Stomach (tissue), 8 donors: ENCODE measurements at regions not wholly inside any gene's neighbourhood (a gene's known extent, or its start where the extent isn't known, plus 50 kb on each side); places are given as distances from the start of the nearest gene placed in this dataset.

Source experiments
- DNase-seq, 2 donors: peaks; one replicate each; pipeline versions ENCODE4 v3.0.0 to v3.0.0-alpha.2; 2013 to 2019
- H3K27ac ChIP-seq, 5 donors: fragments of 200-600 bp in 4 of 5; sonication (generic) in 4 of 5; one replicate each; pipeline ENCODE4 v1.5.1; 2013 to 2019; ENCODE audit warnings: mild to moderate bottlenecking in 1 of 5, moderate library complexity in 1 of 5
- H3K27me3 ChIP-seq, 3 donors: fragments of 200-600 bp; sonication (generic); one replicate each; pipeline ENCODE4 v1.5.1; 2017 to 2019; ENCODE audit warnings: mixed run types in 1 of 3
- H3K36me3 ChIP-seq, 4 donors: fragments of 200-600 bp; sonication (generic); 1 replicate in 3 of 4; 2 replicates in 1 of 4; pipeline ENCODE4 v1.5.1; 2016 to 2019
- H3K4me1 ChIP-seq, 4 donors: fragments of 200-600 bp; sonication (generic); one replicate each; pipeline ENCODE4 v1.5.1; 2016 to 2019
- H3K4me3 ChIP-seq, 4 donors: fragments of 200-600 bp; sonication (generic) in 3 of 4; one replicate each; pipeline ENCODE4 v1.5.1; 2016 to 2019; ENCODE audit warnings: mild to moderate bottlenecking in 1 of 4
- H3K9me3 ChIP-seq, 4 donors: fragments of 200-600 bp; sonication (generic); one replicate each; pipeline ENCODE4 v1.5.1; 2016 to 2019
- EP300 ChIP-seq: sonication (generic); formaldehyde crosslinking; IDR thresholded peaks from one replicate; pipeline ENCODE4 v1.6.1; 2017; ENCODE audit warnings: antibody characterized with exemption
- POLR2A ChIP-seq, 4 donors: fragments of 450-650 bp; IDR thresholded peaks; one replicate each; pipeline ENCODE4 v1.6.1; 2016; ENCODE audit warnings: antibody characterized with exemption in 4 of 4, control low read depth in 2 of 4, mild to moderate bottlenecking in 1 of 4, moderate library complexity in 1 of 4
- POLR2AphosphoS5 ChIP-seq, 3 donors: sonication (generic); formaldehyde crosslinking; IDR thresholded peaks; one replicate each; pipeline ENCODE4 v1.6.1; 2016; ENCODE audit warnings: antibody characterized with exemption in 3 of 3
- WGBS, 5 donors: extraction: QIAGEN DNeasy Blood & Tissue Kit in 3 of 5; methylation state at CpG; one replicate each; pipeline versions ENCODE4 v1.1.5 to v1.1.7; 2013 to 2018; 5-methylcytosine and 5-hydroxymethylcytosine counted together
- intact Hi-C: fragments of 100-400 bp; cut with DNase I; formaldehyde crosslinking; loops from one replicate; pipeline ENCODE4 v1.15.1; 2023; ENCODE audit warnings: low total_unique reads
- TF ChIP-seq, protein P1 (sequence below), 7 experiments: fragments of 450-650 bp in 4 of 7; fragments of 200-600 bp in 3 of 7; sonication (generic) in 3 of 7; IDR thresholded peaks; one replicate each; pipeline ENCODE4 v1.5.1; 2016 to 2019; ENCODE audit warnings: antibody characterized with exemption in 7 of 7, control low read depth in 2 of 7, mild to moderate bottlenecking in 1 of 7
- donor health status: healthy with polysubstance abuse.
- donor health status: Bipolar disorder and iron deficiency.
- donor health status: healthy.

DNA sequence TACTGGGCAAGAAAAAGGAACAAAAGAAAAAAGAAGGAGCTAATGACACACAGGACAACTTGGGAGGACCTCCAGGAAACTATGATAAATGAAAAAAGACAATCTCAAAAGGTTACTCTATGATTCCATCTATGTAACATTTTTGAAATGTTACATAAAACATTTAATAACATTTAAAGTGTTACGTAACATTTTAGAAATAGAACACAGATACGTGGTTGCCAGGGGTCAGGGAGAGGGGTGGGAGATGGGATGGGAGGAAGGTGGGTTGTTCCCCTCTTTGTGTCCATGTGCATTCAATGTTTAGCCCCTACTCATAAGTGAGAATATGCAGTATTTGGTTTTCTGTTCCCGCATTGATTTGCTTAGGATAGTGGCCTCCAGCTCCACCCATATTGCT lies 116.6 kb downstream of the C16orf95 start:
- Histone ChIP-seq H3K9me3 (no peaks in the 10 kb centered on the region), H3K27ac (no peak overlapping the region), H3K4me3 (no peak overlapping the region), H3K36me3 (no peaks in the 10 kb centered on the region), H3K4me1 (peaks cover 0 to 4% (median 0%) of the 10 kb centered on the region in 4 donors), H3K27me3 (peaks cover 0 to 11% (median 0%) of the 10 kb centered on the region in 3 donors)
- intact Hi-C loops: no loop called here
- no peak for TF ChIP-seq POLR2A (IDR thresholded peaks at IDR 0.05)
- TF ChIP-seq POLR2AphosphoS5 (IDR thresholded peaks at IDR 0.05): no peak
- TF ChIP-seq EP300: no peak
- TF ChIP-seq, protein P1, sequence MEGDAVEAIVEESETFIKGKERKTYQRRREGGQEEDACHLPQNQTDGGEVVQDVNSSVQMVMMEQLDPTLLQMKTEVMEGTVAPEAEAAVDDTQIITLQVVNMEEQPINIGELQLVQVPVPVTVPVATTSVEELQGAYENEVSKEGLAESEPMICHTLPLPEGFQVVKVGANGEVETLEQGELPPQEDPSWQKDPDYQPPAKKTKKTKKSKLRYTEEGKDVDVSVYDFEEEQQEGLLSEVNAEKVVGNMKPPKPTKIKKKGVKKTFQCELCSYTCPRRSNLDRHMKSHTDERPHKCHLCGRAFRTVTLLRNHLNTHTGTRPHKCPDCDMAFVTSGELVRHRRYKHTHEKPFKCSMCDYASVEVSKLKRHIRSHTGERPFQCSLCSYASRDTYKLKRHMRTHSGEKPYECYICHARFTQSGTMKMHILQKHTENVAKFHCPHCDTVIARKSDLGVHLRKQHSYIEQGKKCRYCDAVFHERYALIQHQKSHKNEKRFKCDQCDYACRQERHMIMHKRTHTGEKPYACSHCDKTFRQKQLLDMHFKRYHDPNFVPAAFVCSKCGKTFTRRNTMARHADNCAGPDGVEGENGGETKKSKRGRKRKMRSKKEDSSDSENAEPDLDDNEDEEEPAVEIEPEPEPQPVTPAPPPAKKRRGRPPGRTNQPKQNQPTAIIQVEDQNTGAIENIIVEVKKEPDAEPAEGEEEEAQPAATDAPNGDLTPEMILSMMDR (IDR thresholded peaks at IDR 0.05): no peak
- no peak for DNase-seq
- WGBS, 5 donors: 68 to 81% (median 74%) methylated on average over 3 of the region's 3 CpGs

DNA sequence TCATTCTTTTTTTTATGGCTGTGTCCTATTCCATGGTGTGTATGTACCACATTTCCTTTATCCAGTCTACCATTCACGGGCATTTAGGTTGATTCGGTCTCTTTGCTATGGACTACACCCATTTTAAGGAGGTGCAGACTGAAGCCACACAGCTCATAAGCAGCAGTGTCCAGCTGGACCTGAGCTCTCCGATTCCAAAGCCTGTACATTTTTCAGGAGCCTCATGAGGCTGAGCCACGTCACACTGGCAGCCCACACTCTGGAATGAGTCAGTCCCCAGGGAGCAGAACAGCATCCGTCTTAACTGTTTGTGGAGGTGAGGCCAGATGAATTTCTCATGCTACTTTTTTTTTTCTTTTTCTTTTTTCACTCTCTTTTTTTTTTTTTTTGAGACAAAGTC lies 116.1 kb downstream of the C16orf95 start:
- no peak overlapping the region for H3K27ac ChIP-seq
- peaks cover 0 to 4% (median 0%) of the 10 kb centered on the region in 4 donors for H3K4me1 ChIP-seq
- intact Hi-C loops: no loop called here
- H3K9me3 ChIP-seq: no peaks in the 10 kb centered on the region
- H3K36me3 ChIP-seq: no peaks in the 10 kb centered on the region
- H3K4me3 ChIP-seq: no peak overlapping the region
- H3K27me3 ChIP-seq: peaks cover 0 to 8% (median 0%) of the 10 kb centered on the region in 3 donors
- TF ChIP-seq, protein P1 (IDR thresholded peaks at IDR 0.05): no peak
- TF ChIP-seq POLR2AphosphoS5 (IDR thresholded peaks at IDR 0.05) (no peak), EP300 (no peak), POLR2A (IDR thresholded peaks at IDR 0.05) (no peak)
- DNase-seq: peak in 1 of 2 donors; percentile 70
- WGBS, 5 donors: 47 to 73% (median 56%) methylated on average over 5 of the region's 5 CpGs

DNA sequence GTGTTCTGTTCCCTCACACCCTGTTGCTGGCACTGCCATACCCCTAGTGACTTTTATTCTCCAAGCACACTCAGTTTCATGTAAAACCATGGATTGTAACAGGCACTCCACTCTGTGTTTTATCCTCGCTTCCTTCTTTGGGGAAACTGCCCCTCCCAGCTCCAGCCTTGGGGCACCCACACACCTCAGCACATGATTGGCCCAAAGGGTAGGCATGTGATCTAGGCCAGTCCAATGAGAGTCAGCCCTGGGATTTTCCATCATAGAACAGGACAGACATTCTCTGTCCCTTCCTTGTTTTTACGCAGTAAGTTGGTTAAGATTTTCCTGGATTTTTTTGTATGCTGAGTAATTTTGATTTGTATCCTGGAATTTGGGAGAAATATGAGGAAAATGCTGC lies 115.4 kb downstream of the C16orf95 start:
- TF ChIP-seq EP300 (no peak), POLR2AphosphoS5 (IDR thresholded peaks at IDR 0.05) (no peak), POLR2A (IDR thresholded peaks at IDR 0.05) (no peak)
- TF ChIP-seq, protein P1 (IDR thresholded peaks at IDR 0.05): no peak
- no peak for DNase-seq
- no peak overlapping the region for H3K4me3 ChIP-seq
- 85 to 96% (median 88%) methylated on average over 2 of the region's 2 CpGs for whole genome bisulfite sequencing, 5 donors
- H3K27ac ChIP-seq: no peak overlapping the region
- H3K27me3 ChIP-seq: peaks cover 0 to 8% (median 0%) of the 10 kb centered on the region in 3 donors
- intact Hi-C loops: no loop called here
- H3K9me3 ChIP-seq: no peaks in the 10 kb centered on the region
- peaks cover 0 to 4% (median 0%) of the 10 kb centered on the region in 4 donors for H3K4me1 ChIP-seq
- H3K36me3 ChIP-seq: no peaks in the 10 kb centered on the region

DNA sequence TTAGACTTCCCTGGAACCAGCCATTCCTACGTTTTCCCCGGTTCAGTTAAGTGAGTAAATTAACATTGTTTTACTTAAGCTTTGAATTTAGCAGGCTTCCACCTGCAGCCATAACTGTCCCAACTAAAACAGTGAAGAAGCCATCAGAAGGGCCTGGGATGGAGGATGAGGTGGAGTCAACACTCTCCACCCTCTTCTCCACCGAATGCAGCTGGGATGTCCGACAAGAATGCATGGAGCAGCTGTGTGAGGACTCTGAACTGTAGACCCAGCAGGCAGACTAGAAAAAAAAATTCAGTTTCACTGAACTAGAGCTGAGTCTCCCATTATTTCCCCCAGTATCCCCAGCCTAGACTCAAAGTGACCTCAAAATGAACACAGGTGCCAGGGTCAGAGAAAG lies 114.8 kb downstream of the C16orf95 start:
- H3K4me3 ChIP-seq: no peak overlapping the region
- H3K9me3 ChIP-seq: no peaks in the 10 kb centered on the region
- no peaks in the 10 kb centered on the region for H3K36me3 ChIP-seq
- TF ChIP-seq, protein P1 (IDR thresholded peaks at IDR 0.05): no peak
- no peak for TF ChIP-seq POLR2AphosphoS5 (IDR thresholded peaks at IDR 0.05)
- TF ChIP-seq POLR2A (IDR thresholded peaks at IDR 0.05): no peak
- TF ChIP-seq EP300: no peak
- intact Hi-C loops: no loop called here
- H3K27ac ChIP-seq: no peak overlapping the region
- H3K27me3 ChIP-seq: peaks cover 0 to 8% (median 0%) of the 10 kb centered on the region in 3 donors
- DNase-seq: no peak
- 66 to 93% (median 79%) methylated on average over 4 of the region's 4 CpGs for WGBS, 5 donors
- H3K4me1 ChIP-seq: peaks cover 0 to 4% (median 0%) of the 10 kb centered on the region in 4 donors
